GM12864 (cell line): ENCODE measurements at regions not wholly inside any gene's neighbourhood (a gene's known extent, or its start where the extent isn't known, plus 50 kb on each side); places are given as distances from the start of the nearest gene placed in this dataset.

Experiments
- DNase-seq: peaks from one replicate; pipeline ENCODE4 v3.0.0-alpha.2; 2011; ENCODE audit warnings: low read depth
- H3K4me3 ChIP-seq: 2 replicates; pipeline ENCODE4 v1.5.1; 2011; ENCODE audit warnings: mild to moderate bottlenecking, low read depth, low read length, control low read depth
- TF ChIP-seq, protein P1 (sequence below): IDR thresholded peaks from 2 replicates; pipeline ENCODE4 v1.5.1; 2011; ENCODE audit warnings: low read depth, mild to moderate bottlenecking, moderate library complexity, low read length, control low read depth, inconsistent platforms; ENCODE audit errors: missing control alignments

DNA sequence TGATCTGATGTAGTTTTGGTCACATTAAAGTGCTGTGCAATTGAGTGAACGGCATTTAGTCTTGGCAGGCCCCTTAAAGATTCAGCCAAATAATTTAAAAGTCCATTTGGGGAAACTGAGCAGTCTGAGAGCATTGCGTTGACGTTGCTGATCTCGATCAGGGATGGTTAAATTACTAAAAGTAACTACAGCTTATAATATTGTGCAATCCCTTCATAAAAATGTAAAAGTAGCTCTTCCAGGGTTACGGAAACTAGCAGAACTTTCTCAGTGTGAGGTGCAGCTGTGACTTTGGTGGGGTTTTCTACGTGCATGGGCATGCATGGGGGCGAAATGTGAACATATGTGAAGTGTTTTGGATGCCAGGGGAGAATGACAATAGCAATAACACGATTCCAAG, 184.5 kb upstream of the RNF32 start:
- DNase-seq, result no peak
- H3K4me3 ChIP-seq, result no peak overlapping the region
- TF ChIP-seq, protein P1, sequence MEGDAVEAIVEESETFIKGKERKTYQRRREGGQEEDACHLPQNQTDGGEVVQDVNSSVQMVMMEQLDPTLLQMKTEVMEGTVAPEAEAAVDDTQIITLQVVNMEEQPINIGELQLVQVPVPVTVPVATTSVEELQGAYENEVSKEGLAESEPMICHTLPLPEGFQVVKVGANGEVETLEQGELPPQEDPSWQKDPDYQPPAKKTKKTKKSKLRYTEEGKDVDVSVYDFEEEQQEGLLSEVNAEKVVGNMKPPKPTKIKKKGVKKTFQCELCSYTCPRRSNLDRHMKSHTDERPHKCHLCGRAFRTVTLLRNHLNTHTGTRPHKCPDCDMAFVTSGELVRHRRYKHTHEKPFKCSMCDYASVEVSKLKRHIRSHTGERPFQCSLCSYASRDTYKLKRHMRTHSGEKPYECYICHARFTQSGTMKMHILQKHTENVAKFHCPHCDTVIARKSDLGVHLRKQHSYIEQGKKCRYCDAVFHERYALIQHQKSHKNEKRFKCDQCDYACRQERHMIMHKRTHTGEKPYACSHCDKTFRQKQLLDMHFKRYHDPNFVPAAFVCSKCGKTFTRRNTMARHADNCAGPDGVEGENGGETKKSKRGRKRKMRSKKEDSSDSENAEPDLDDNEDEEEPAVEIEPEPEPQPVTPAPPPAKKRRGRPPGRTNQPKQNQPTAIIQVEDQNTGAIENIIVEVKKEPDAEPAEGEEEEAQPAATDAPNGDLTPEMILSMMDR, result no peak

DNA sequence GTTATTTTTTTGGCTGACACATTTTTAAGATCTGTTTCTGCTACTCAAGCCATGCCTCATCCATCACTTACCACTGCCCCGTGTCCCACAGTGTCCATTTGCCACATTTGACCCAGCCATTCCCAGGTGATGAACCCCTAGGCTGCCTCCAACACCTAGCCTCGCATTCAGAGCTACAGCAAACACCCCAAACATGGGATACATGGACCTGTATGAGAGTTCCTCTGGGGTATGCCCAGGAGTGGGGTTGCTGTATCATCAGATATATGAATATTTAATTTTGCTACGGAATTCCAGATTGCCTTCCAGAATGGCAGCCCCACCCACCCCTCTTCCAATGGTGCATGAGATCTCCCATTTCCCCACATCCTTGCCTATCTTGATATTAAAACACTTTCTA, 190.1 kb upstream of the RNF32 start:
- TF ChIP-seq, protein P1, result no peak
- DNase-seq, result no peak
- H3K4me3 ChIP-seq, result no peak overlapping the region

DNA sequence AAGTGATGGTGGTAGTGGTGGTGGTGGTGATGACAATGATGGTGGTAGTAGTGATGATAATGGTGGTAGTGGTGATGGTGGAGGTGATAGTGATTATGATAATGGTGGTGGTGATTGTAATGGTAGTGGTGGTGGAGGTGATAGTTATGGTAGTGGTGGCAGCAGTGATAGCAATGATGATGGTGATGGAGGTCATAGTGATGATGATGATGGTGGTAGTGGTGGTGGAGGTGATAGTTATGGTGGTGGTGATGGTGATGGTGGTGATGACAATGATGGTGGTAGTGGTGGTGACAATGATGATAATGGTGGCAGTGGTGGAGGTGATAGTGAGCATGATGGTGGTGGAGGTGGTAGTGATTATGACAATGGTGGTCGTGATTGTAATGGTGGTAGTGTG, 191.7 kb upstream of the RNF32 start:
- H3K4me3 ChIP-seq, result no peak overlapping the region
- no peak for DNase-seq
- TF ChIP-seq, protein P1, result no peak

DNA sequence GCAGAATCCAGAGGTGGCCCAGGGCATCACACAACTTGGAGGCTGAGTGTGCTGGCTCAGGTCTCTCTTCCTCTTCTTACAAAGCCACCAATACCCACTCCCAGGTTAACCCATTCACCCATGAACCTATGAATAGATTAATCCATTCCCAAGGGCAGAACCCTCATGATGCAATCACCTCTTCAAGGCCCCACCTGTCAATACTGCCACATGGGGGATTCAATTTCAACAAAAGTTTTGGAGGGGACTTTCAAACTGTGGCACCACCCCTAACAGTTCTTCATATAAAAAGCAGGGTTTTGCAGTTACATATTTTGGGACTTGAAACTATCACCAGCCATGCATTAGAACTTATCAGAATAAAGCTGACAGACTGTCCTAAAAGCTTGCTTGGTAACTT, 193.6 kb upstream of the RNF32 start:
- DNase-seq, result no peak
- TF ChIP-seq, protein P1, result no peak
- no peak overlapping the region for H3K4me3 ChIP-seq

DNA sequence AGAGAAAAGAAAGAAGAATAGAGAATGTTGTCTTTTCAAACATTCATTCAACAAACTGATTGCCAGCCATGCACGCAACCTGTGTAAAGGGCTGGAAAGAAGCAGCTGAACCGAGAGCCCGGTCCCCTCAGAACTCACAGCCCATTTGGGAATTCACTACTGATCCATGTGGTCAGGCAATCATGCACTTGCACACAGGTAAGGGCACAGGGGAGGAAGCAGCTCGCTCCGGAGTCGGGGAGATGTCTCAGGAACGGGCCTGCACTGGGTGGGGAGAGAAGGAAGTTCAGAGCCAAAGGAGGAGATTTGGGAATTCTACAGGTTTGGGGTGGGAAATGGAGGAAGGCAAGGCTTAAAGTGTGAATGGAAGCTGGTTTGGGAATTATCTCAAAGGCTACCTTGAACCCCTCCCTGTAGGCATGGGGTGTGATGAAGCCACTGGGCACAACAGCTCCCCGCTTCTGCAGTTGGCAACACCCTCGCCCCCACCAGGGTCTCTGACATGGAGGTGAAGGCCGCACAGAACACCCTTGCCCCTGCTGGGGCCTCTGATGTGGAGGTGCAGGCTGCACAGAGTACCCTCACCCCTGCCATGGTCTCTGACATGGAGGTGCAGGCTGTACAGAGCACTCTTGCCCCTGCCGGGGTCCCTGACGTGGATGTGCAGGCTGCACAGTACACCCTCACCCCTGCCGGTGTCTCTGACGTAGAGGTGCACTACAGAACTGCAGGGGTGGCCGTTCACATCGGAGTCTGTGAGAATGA, 194.4 kb upstream of the RNF32 start:
- no peak for DNase-seq
- TF ChIP-seq, protein P1, result no peak
- no peak overlapping the region for H3K4me3 ChIP-seq

DNA sequence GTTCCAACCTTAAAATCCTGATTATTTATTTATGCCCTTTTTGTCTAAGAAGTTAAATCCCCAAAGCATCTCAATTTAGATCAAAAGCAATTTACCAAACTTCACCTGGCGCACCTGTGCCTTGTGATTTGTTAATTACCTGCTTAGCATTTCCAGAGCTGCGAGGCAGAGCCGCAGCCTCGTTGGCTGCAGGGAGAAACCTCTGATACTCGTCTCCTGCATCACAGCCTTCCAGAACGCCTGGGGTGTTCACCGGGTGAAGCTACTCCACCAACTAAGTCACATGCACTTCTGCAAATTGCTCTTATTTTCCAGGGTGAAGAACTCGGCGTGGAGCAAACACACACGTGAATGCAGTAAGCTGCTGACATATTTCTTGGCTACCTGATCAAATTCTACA, 198.1 kb upstream of the RNF32 start:
- TF ChIP-seq, protein P1, result no peak
- DNase-seq, result no peak
- H3K4me3 ChIP-seq, result no peak overlapping the region

DNA sequence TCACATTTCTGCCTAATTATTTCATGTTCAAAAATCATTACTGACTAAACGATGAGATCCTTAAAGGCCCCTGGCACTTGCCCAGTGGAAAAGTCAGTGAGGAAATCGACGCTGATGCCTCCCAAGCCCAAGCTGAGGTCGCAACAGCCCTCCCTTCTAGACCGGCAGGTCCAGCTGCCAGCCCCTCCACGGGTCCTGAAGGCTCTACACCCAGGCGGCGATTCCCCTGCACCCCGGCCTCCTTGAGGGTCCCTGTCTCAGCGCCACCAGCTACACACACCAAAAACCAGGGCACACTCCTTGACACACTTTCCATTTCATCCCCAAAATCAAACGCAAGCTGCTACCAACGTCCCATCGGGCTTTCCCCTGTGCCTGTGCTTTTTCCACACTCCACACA, 200.1 kb upstream of the RNF32 start:
- no peak overlapping the region for H3K4me3 ChIP-seq
- DNase-seq, result no peak
- TF ChIP-seq, protein P1, result no peak
